ENCODE measurements at regions not wholly inside any gene's neighbourhood (a gene's known extent, or its start where the extent isn't known, plus 50 kb on each side); places are given as distances from the start of the nearest gene placed in this dataset.

- TF ChIP-seq EZH2phosphoT487 (IDR thresholded peaks at IDR 0.05; ENCODE audit: borderline replicate concordance) (no peak), REST (IDR thresholded peaks at IDR 0.05; ENCODE audit: low read depth) (no peak), SRF (IDR thresholded peaks at IDR 0.05; ENCODE audit: low read depth) (no peak), FOSL1 (IDR thresholded peaks at IDR 0.05; ENCODE audit: low read depth) (no peak), JUND (IDR thresholded peaks at IDR 0.05) (no peak), SP1 (IDR thresholded peaks at IDR 0.05; ENCODE audit: low read depth) (no peak)
- TF ChIP-seq, protein P1, sequence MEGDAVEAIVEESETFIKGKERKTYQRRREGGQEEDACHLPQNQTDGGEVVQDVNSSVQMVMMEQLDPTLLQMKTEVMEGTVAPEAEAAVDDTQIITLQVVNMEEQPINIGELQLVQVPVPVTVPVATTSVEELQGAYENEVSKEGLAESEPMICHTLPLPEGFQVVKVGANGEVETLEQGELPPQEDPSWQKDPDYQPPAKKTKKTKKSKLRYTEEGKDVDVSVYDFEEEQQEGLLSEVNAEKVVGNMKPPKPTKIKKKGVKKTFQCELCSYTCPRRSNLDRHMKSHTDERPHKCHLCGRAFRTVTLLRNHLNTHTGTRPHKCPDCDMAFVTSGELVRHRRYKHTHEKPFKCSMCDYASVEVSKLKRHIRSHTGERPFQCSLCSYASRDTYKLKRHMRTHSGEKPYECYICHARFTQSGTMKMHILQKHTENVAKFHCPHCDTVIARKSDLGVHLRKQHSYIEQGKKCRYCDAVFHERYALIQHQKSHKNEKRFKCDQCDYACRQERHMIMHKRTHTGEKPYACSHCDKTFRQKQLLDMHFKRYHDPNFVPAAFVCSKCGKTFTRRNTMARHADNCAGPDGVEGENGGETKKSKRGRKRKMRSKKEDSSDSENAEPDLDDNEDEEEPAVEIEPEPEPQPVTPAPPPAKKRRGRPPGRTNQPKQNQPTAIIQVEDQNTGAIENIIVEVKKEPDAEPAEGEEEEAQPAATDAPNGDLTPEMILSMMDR (IDR thresholded peaks at IDR 0.05 in 2 of 3, conservative IDR thresholded peaks at IDR 0.05 in 1 of 3; ENCODE audit: borderline replicate concordance in 1 of 3, insufficient read depth in 1 of 3, low read depth in 2 of 3, low read length in 2 of 3): no peak
These were observed 53.8 kb upstream of the SEC61G start for GRCh38 chr7:54812756-54813322.
